HL-60/S4 (cell line): ENCODE measurements at regions not wholly inside any gene's neighbourhood (a gene's known extent, or its start where the extent isn't known, plus 50 kb on each side); places are given as distances from the start of the nearest gene placed in this dataset.

Experiments used
- in situ Hi-C: fragments of 300-500 bp; cut with MboI; formaldehyde crosslinking; loops from 2 replicates; pipeline ENCODE4 v1.14.3; 2022; ENCODE audit warnings: low sequenced_read_pairs

GRCh38 chr18:47552783-47553182 is 301.3 kb upstream of the SKOR2 start:
- in situ Hi-C loops = loop anchor here (25.0 kb wide), 1 partner anchor 185 kb away; no protein-coding TSS in a partner anchor

GRCh38 chr18:47550611-47551010 is 299.2 kb upstream of the SKOR2 start:
- in situ Hi-C loops = loop anchor here (25.0 kb wide), 1 partner anchor 187 kb away; no protein-coding TSS in a partner anchor

GRCh38 chr18:47549021-47549540 is 297.6 kb upstream of the SKOR2 start:
- in situ Hi-C loops = no loop called here

- in situ Hi-C loops = no loop called here
Measured at GRCh38 chr18:47547539-47548202, 296.2 kb upstream of the SKOR2 start.

GRCh38 chr18:47545613-47546012 is 294.2 kb upstream of the SKOR2 start:
- in situ Hi-C loops = no loop called here

GRCh38 chr18:47543080-47543479 is 291.6 kb upstream of the SKOR2 start:
- in situ Hi-C loops = no loop called here

GRCh38 chr18:47542551-47542950 is 291.1 kb upstream of the SKOR2 start:
- in situ Hi-C loops = no loop called here

GRCh38 chr18:47531717-47532116 is 280.3 kb upstream of the SKOR2 start:
- in situ Hi-C loops = no loop called here

GRCh38 chr18:47530695-47531094 is 279.2 kb upstream of the SKOR2 start:
- in situ Hi-C loops = no loop called here

- in situ Hi-C loops = no loop called here
Measured at GRCh38 chr18:47528343-47528742, 276.9 kb upstream of the SKOR2 start.

- in situ Hi-C loops = no loop called here
Measured at GRCh38 chr18:47526147-47526546, 274.7 kb upstream of the SKOR2 start.

GRCh38 chr18:47522359-47522758 is 270.9 kb upstream of the SKOR2 start:
- in situ Hi-C loops = no loop called here

- in situ Hi-C loops = no loop called here
Measured at GRCh38 chr18:47520263-47520662, 268.8 kb upstream of the SKOR2 start.

GRCh38 chr18:47519706-47520105 is 268.2 kb upstream of the SKOR2 start:
- in situ Hi-C loops = no loop called here

- in situ Hi-C loops = no loop called here
Measured at GRCh38 chr18:47519277-47519676, 267.8 kb upstream of the SKOR2 start.

- in situ Hi-C loops = no loop called here
Measured at GRCh38 chr18:47513614-47514013, 262.2 kb upstream of the SKOR2 start.

GRCh38 chr18:47512726-47513435 is 261.4 kb upstream of the SKOR2 start:
- in situ Hi-C loops = no loop called here

- in situ Hi-C loops = no loop called here
Measured at GRCh38 chr18:47512056-47512455, 260.6 kb upstream of the SKOR2 start.

GRCh38 chr18:47510831-47511230 is 259.4 kb upstream of the SKOR2 start:
- in situ Hi-C loops = no loop called here

GRCh38 chr18:47507651-47508050 is 256.2 kb upstream of the SKOR2 start:
- in situ Hi-C loops = no loop called here

- in situ Hi-C loops = no loop called here
Measured at GRCh38 chr18:47506897-47507296, 255.4 kb upstream of the SKOR2 start.

- in situ Hi-C loops = no loop called here
Measured at GRCh38 chr18:47501946-47502345, 250.5 kb upstream of the SKOR2 start.
